H1 (cell line): ENCODE measurements at regions not wholly inside any gene's neighbourhood (a gene's known extent, or its start where the extent isn't known, plus 50 kb on each side); places are given as distances from the start of the nearest gene placed in this dataset.

ENCODE experiments used
- CTCF ChIA-PET: fragments of 300-600 bp; sonication (Branson Sonifier 250); formaldehyde crosslinking; loops from one replicate; lab custom pipeline; 2021; ENCODE audit not compliant: partially characterized antibody; lab: Charles Lee
- POLR2A ChIA-PET: fragments of 300-600 bp; sonication (Branson Sonifier 250); formaldehyde crosslinking; loops from one replicate; lab custom pipeline; 2021; ENCODE audit warnings: inconsistent platforms; ENCODE audit not compliant: partially characterized antibody; lab: Charles Lee
- DNase-seq, 2 experiments: peaks; one replicate each; pipeline versions ENCODE4 v3.0.0 to v3.0.0-alpha.2; 2010 to 2022; ENCODE audit warnings: low spot score in 2 of 2, low read depth in 1 of 2, mixed read lengths in 1 of 2
- FAIRE-seq: peaks from 2 replicates; lab custom pipeline; 2011; peaks lifted over from hg19 to GRCh38; lab: Jason Lieb, UNC
- H2AFZ ChIP-seq: 2 replicates; pipeline ENCODE4 v1.8.1; 2012; ENCODE audit warnings: low read length, inconsistent platforms
- H2AK5ac ChIP-seq: 2 replicates; pipeline ENCODE4 v1.6.1; 2013; ENCODE audit warnings: low read depth, low read length
- H2BK120ac ChIP-seq: replicated peaks from 2 replicates; pipeline ENCODE3; 2013; ENCODE audit warnings: low read depth, low read length, inconsistent platforms
- H2BK12ac ChIP-seq: 2 replicates; pipeline ENCODE4 v1.6.1; 2013; ENCODE audit warnings: low read depth, low read length
- H2BK15ac ChIP-seq: 2 replicates; pipeline ENCODE4 v1.6.1; 2013; ENCODE audit warnings: low read length
- H2BK20ac ChIP-seq: 2 replicates; pipeline ENCODE4 v1.6.1; 2013; ENCODE audit warnings: low read length
- H2BK5ac ChIP-seq: 2 replicates; pipeline ENCODE4 v1.6.1; 2013; ENCODE audit warnings: low read depth, low read length
- H3K14ac ChIP-seq: 2 replicates; pipeline ENCODE4 v1.6.1; 2013; ENCODE audit warnings: inconsistent platforms; ENCODE audit not compliant: insufficient read length
- H3K18ac ChIP-seq: 2 replicates; pipeline ENCODE4 v1.6.1; 2013; ENCODE audit warnings: low read length; ENCODE audit errors: extremely low read depth
- H3K23ac ChIP-seq: 2 replicates; pipeline ENCODE4 v1.6.1; 2013; ENCODE audit warnings: inconsistent platforms; ENCODE audit not compliant: insufficient read length
- H3K23me2 ChIP-seq: 2 replicates; pipeline ENCODE4 v1.6.1; 2013; ENCODE audit warnings: low read depth, low read length
- H3K27ac ChIP-seq: 2 replicates; pipeline ENCODE4 v1.6.1; 2011; ENCODE audit warnings: low read depth, low read length, inconsistent platforms
- H3K27me3 ChIP-seq, 4 experiments: replicated peaks in 1 of 4; 1 replicate in 1 of 4; 2 replicates in 3 of 4; pipeline versions ENCODE4 v1.6.1 to v1.8.1; 2011 to 2013; ENCODE audit warnings: low read length in 3 of 4, mild to moderate bottlenecking in 3 of 4, inconsistent platforms in 2 of 4, mixed read lengths in 2 of 4, moderate library complexity in 1 of 4; ENCODE audit not compliant: control insufficient read depth in 3 of 4, insufficient read depth in 3 of 4; ENCODE audit errors: extremely low read depth in 1 of 4
- H3K36me3 ChIP-seq, 4 experiments: 2 replicates each; pipeline versions ENCODE4 v1.6.1 to v1.8.1; 2011 to 2013; ENCODE audit warnings: mild to moderate bottlenecking in 4 of 4, low read length in 3 of 4, moderate library complexity in 2 of 4, control low read depth in 1 of 4, inconsistent platforms in 1 of 4; ENCODE audit not compliant: insufficient read depth in 4 of 4, control insufficient read depth in 2 of 4
- H3K4ac ChIP-seq: replicated peaks from 2 replicates; pipeline ENCODE3; 2013; ENCODE audit warnings: low read length, low read depth, mixed read lengths, inconsistent platforms; ENCODE audit not compliant: insufficient read length
- H3K4me1 ChIP-seq, 4 experiments: replicated peaks in 1 of 4; 1 replicate in 1 of 4; 2 replicates in 3 of 4; pipeline versions ENCODE4 v1.6.1 to v1.8.1; 2011 to 2013; ENCODE audit warnings: low read length in 3 of 4, inconsistent platforms in 2 of 4, mixed read lengths in 1 of 4; ENCODE audit not compliant: insufficient read depth in 4 of 4, control insufficient read depth in 3 of 4
- H3K4me2 ChIP-seq, 2 experiments: 2 replicates each; pipeline versions ENCODE4 v1.6.1 to v1.8.1; 2011 to 2013; ENCODE audit warnings: low read depth in 2 of 2, low read length in 2 of 2, control low read depth in 1 of 2, inconsistent platforms in 1 of 2, mild to moderate bottlenecking in 1 of 2; ENCODE audit not compliant: insufficient read depth in 1 of 2
- H3K4me3 ChIP-seq, 4 experiments: fragments of 200-600, 300-600 bp in 1 of 4; sonication (generic), shearing (Covaris generic), sonication (Bioruptor Twin) in 1 of 4; 2 replicates each; pipeline versions ENCODE4 v1.5.1 to v1.8.1; 2011 to 2016; ENCODE audit warnings: low read length in 4 of 4, low read depth in 3 of 4, control low read depth in 2 of 4, inconsistent platforms in 2 of 4, mild to moderate bottlenecking in 2 of 4, mixed read lengths in 1 of 4, moderate library complexity in 1 of 4; ENCODE audit not compliant: insufficient read depth in 2 of 4; ENCODE audit errors: extremely low read depth in 1 of 4
- H3K56ac ChIP-seq: replicated peaks from 2 replicates; pipeline ENCODE3; 2013; ENCODE audit warnings: low read depth, mild to moderate bottlenecking, mixed read lengths, low read length, inconsistent platforms; ENCODE audit not compliant: insufficient read length
- H3K79me1 ChIP-seq: 2 replicates; pipeline ENCODE4 v1.6.1; 2013; ENCODE audit warnings: low read depth, low read length, control low read depth
- H3K79me2 ChIP-seq, 2 experiments: 2 replicates each; pipeline versions ENCODE4 v1.6.1 to v1.8.1; 2012 to 2013; ENCODE audit warnings: low read length in 2 of 2, mild to moderate bottlenecking in 2 of 2, inconsistent platforms in 1 of 2; ENCODE audit not compliant: insufficient read depth in 2 of 2, control insufficient read depth in 1 of 2
- H3K9ac ChIP-seq, 4 experiments: replicated peaks in 1 of 4; 1 replicate in 1 of 4; 2 replicates in 3 of 4; pipeline versions ENCODE4 v1.6.1 to v1.8.1; 2011 to 2013; ENCODE audit warnings: low read depth in 3 of 4, low read length in 3 of 4, control low read depth in 2 of 4, mild to moderate bottlenecking in 2 of 4, moderate library complexity in 2 of 4, inconsistent platforms in 1 of 4; ENCODE audit errors: extremely low read depth in 1 of 4
- H3K9me3 ChIP-seq, 2 experiments: 2 replicates each; pipeline versions ENCODE4 v1.6.1 to v1.8.1; 2012 to 2013; ENCODE audit warnings: mild to moderate bottlenecking in 2 of 2, moderate library complexity in 2 of 2, control low read depth in 1 of 2, inconsistent platforms in 1 of 2, low read depth in 1 of 2, low read length in 1 of 2, mixed read lengths in 1 of 2; ENCODE audit not compliant: insufficient read depth in 2 of 2
- H4K20me1 ChIP-seq, 2 experiments: replicated peaks in 1 of 2; 2 replicates each; pipeline versions ENCODE3 to v1.8.1; 2011 to 2013; ENCODE audit warnings: inconsistent platforms in 2 of 2, low read length in 2 of 2, mild to moderate bottlenecking in 1 of 2; ENCODE audit not compliant: insufficient read depth in 2 of 2, control insufficient read depth in 1 of 2
- H4K5ac ChIP-seq: 2 replicates; pipeline ENCODE4 v1.6.1; 2013; ENCODE audit warnings: low read length, low read depth, mixed read lengths, inconsistent platforms; ENCODE audit not compliant: insufficient read length
- H4K8ac ChIP-seq: 2 replicates; pipeline ENCODE4 v1.8.0; 2013; ENCODE audit warnings: mild to moderate bottlenecking, moderate library complexity, low read length, inconsistent platforms; ENCODE audit not compliant: insufficient read depth; ENCODE audit errors: extremely low read depth
- H4K91ac ChIP-seq: replicated peaks from 2 replicates; pipeline ENCODE3; 2013; ENCODE audit warnings: low read length, mixed read lengths, inconsistent platforms; ENCODE audit not compliant: insufficient read length
- TF ChIP-seq, protein P1 (sequence below): IDR thresholded peaks from 2 replicates; pipeline ENCODE4 v1.6.1; 2012; ENCODE audit warnings: inconsistent platforms

DNA sequence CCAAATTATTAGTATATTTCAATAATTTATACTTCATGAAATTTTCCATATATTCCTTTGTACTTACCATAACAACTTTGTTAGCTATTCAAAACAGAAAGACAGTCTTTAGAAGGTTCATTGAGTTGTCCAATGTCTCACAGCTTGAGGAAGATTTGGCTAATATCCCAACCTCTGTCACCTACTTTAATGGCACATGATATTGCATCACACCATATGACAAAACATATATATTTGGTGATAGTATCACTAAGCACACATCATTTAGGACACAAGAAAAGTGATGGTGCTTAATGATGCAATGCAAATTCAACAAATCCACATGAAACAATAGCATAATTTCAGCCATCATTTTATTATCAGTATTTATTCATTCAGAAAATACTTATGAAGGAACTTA lies 122.0 kb upstream of the BRINP3 start:
- H3K79me2 ChIP-seq = no peaks in the 10 kb centered on the region
- no peak for FAIRE-seq
- no peaks in the 10 kb centered on the region for H3K4me1 ChIP-seq

More for the DNA sequence above, 122.0 kb upstream of the BRINP3 start:
- H2BK20ac ChIP-seq = no peak overlapping the region
- H4K8ac ChIP-seq = no peak overlapping the region
- H2BK120ac ChIP-seq = no peak overlapping the region
- H3K23ac ChIP-seq = no peak overlapping the region
- no peaks in the 10 kb centered on the region for H3K9me3 ChIP-seq
- H3K14ac ChIP-seq = no peak overlapping the region
- DNase-seq = no peak
- no peaks in the 10 kb centered on the region for H4K20me1 ChIP-seq
- H2AK5ac ChIP-seq = no peak overlapping the region
- H2BK5ac ChIP-seq = no peak overlapping the region
- no peak overlapping the region for H2AFZ ChIP-seq
- no peaks in the 10 kb centered on the region for H3K79me1 ChIP-seq
- POLR2A ChIA-PET = no interaction called here
- H3K9ac ChIP-seq = no peak overlapping the region
- H3K4me2 ChIP-seq = no peak overlapping the region
- H2BK12ac ChIP-seq = no peak overlapping the region
- H3K18ac ChIP-seq = no peak overlapping the region
- H3K27me3 ChIP-seq = peaks cover 0 to 4% (median 3%) of the 10 kb centered on the region in 4 experiments; a peak in 3 of 7 replicates
- H3K4me3 ChIP-seq = no peak overlapping the region
- no peak overlapping the region for H3K4ac ChIP-seq
- TF ChIP-seq, protein P1, sequence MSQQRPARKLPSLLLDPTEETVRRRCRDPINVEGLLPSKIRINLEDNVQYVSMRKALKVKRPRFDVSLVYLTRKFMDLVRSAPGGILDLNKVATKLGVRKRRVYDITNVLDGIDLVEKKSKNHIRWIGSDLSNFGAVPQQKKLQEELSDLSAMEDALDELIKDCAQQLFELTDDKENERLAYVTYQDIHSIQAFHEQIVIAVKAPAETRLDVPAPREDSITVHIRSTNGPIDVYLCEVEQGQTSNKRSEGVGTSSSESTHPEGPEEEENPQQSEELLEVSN = no peak
- H2BK15ac ChIP-seq = no peak overlapping the region
- H3K56ac ChIP-seq = no peak overlapping the region
- H3K23me2 ChIP-seq = no peaks in the 10 kb centered on the region; the same call in 1 of the 2 replicates
- no peak overlapping the region for H3K27ac ChIP-seq
- CTCF ChIA-PET = interaction anchor here (0.6 to 1.3 kb wide), 2 partner anchors 16 to 1209 kb away, joined by 3 to 4 read pairs; no protein-coding TSS in a partner anchor
- H4K5ac ChIP-seq = no peak overlapping the region
- H4K91ac ChIP-seq = no peak overlapping the region
- no peaks in the 10 kb centered on the region for H3K36me3 ChIP-seq
